Liver (tissue), 8 donors: ENCODE measurements at regions not wholly inside any gene's neighbourhood (a gene's known extent, or its start where the extent isn't known, plus 50 kb on each side); places are given as distances from the start of the nearest gene placed in this dataset.

Experiments used
- DNase-seq: peaks from one replicate; pipeline ENCODE4 v3.0.0-alpha.2; 2017; ENCODE audit warnings: low spot score
- H3K27ac ChIP-seq, 2 donors: one replicate each; pipeline ENCODE4 v1.7.0; 2013; ENCODE audit warnings: inconsistent platforms in 2 of 2, low read length in 2 of 2, control low read depth in 1 of 2, low read depth in 1 of 2, mild to moderate bottlenecking in 1 of 2
- H3K27me3 ChIP-seq, 4 donors: one replicate each; pipeline versions ENCODE4 v1.6.1 to v1.7.0; 2013; ENCODE audit warnings: low read length in 3 of 4, inconsistent platforms in 1 of 4, mild to moderate bottlenecking in 1 of 4, moderate library complexity in 1 of 4; ENCODE audit not compliant: control insufficient read depth in 4 of 4, insufficient read depth in 4 of 4
- H3K36me3 ChIP-seq, 4 donors: one replicate each; pipeline versions ENCODE4 v1.6.1 to v1.7.0; 2013; ENCODE audit warnings: low read length in 3 of 4, mild to moderate bottlenecking in 3 of 4, low read depth in 1 of 4, moderate library complexity in 1 of 4; ENCODE audit not compliant: control insufficient read depth in 4 of 4, insufficient read depth in 3 of 4
- H3K4me1 ChIP-seq, 4 donors: one replicate each; pipeline versions ENCODE4 v1.6.1 to v1.7.0; 2013; ENCODE audit warnings: low read length in 3 of 4, mild to moderate bottlenecking in 3 of 4, moderate library complexity in 1 of 4; ENCODE audit not compliant: control insufficient read depth in 4 of 4, insufficient read depth in 4 of 4
- H3K4me3 ChIP-seq, 3 donors: one replicate each; pipeline versions ENCODE4 v1.6.1 to v1.7.0; 2013; ENCODE audit warnings: low read length in 3 of 3, control low read depth in 1 of 3, low read depth in 1 of 3, mild to moderate bottlenecking in 1 of 3
- H3K9ac ChIP-seq, 2 donors: one replicate each; pipeline ENCODE4 v1.7.0; 2013; ENCODE audit warnings: low read length in 2 of 2, mild to moderate bottlenecking in 2 of 2, moderate library complexity in 2 of 2, control low read depth in 1 of 2, low read depth in 1 of 2
- H3K9me3 ChIP-seq, 4 donors: one replicate each; pipeline versions ENCODE4 v1.6.1 to v1.7.0; 2013; ENCODE audit warnings: low read length in 3 of 4; ENCODE audit not compliant: control insufficient read depth in 4 of 4
- ATF3 ChIP-seq: IDR thresholded peaks from 2 replicates; pipeline ENCODE4 v1.6.1; 2016; ENCODE audit warnings: antibody characterized with exemption
- CTCF ChIP-seq: fragments of 150-350 bp; IDR thresholded peaks from 2 replicates; pipeline ENCODE4 v1.5.1; 2017; ENCODE audit warnings: improper control_type of control experiment, low read depth, low read length; ENCODE audit not compliant: missing input control
- EGR1 ChIP-seq, 2 donors: IDR thresholded peaks; 2 replicates each; pipeline ENCODE4 v1.6.1; 2016 to 2018; ENCODE audit warnings: antibody characterized with exemption in 2 of 2, low read depth in 2 of 2
- FOXA2 ChIP-seq: IDR thresholded peaks from 2 replicates; pipeline ENCODE4 v1.6.1; 2016; ENCODE audit warnings: antibody characterized with exemption
- GABPA ChIP-seq, 2 donors: IDR thresholded peaks in 1 of 2; conservative IDR thresholded peaks in 1 of 2; 2 replicates each; pipeline ENCODE4 v1.6.1; 2016; ENCODE audit warnings: antibody characterized with exemption in 2 of 2, mild to moderate bottlenecking in 1 of 2, moderate library complexity in 1 of 2
- HNF4A ChIP-seq, 2 donors: conservative IDR thresholded peaks; 2 replicates each; pipeline ENCODE4 v1.6.1; 2016; ENCODE audit warnings: antibody characterized with exemption in 2 of 2, mild to moderate bottlenecking in 2 of 2
- HNF4G ChIP-seq: IDR thresholded peaks from 2 replicates; pipeline ENCODE4 v1.6.1; 2016; ENCODE audit warnings: antibody characterized with exemption
- JUND ChIP-seq, 2 donors: IDR thresholded peaks; 2 replicates each; pipeline ENCODE4 v1.6.1; 2016; ENCODE audit warnings: antibody characterized with exemption in 2 of 2
- MAX ChIP-seq: IDR thresholded peaks from 2 replicates; pipeline ENCODE4 v1.6.1; 2016; ENCODE audit warnings: antibody characterized with exemption
- RAD21 ChIP-seq, 2 donors: IDR thresholded peaks; 2 replicates each; pipeline ENCODE4 v1.6.1; 2016; ENCODE audit warnings: antibody characterized with exemption in 2 of 2, mild to moderate bottlenecking in 2 of 2
- REST ChIP-seq: IDR thresholded peaks from 2 replicates; pipeline ENCODE4 v1.6.1; 2016; ENCODE audit warnings: antibody characterized with exemption, mild to moderate bottlenecking
- RXRA ChIP-seq, 2 donors: IDR thresholded peaks; 2 replicates each; pipeline ENCODE4 v1.6.1; 2017 to 2018; ENCODE audit warnings: antibody characterized with exemption in 2 of 2, mild to moderate bottlenecking in 1 of 2
- SP1 ChIP-seq: IDR thresholded peaks from 2 replicates; pipeline ENCODE4 v1.6.1; 2018; ENCODE audit warnings: antibody characterized with exemption, mild to moderate bottlenecking
- TAF1 ChIP-seq: conservative IDR thresholded peaks from 2 replicates; pipeline ENCODE4 v1.6.1; 2016; ENCODE audit warnings: antibody characterized with exemption, mild to moderate bottlenecking
- YY1 ChIP-seq: IDR thresholded peaks from 2 replicates; pipeline ENCODE4 v1.6.1; 2016; ENCODE audit warnings: antibody characterized with exemption, mild to moderate bottlenecking
- ZBTB33 ChIP-seq: IDR thresholded peaks from 2 replicates; pipeline ENCODE4 v1.6.1; 2016; ENCODE audit warnings: antibody characterized with exemption
- WGBS: extraction: QIAGEN DNeasy Blood & Tissue Kit; methylation state at CpG from one replicate; pipeline ENCODE4 v1.1.7; 2013; 5-methylcytosine and 5-hydroxymethylcytosine counted together
- donor health status: healthy.
- donor health status: healthy.
- donor health status: healthy.
- donor health status: healthy.
- donor health status: healthy.

- no peak overlapping the region for H3K27ac ChIP-seq
- 87% methylated on average over 5 of the region's 5 CpGs for WGBS
- H3K9ac ChIP-seq = no peak overlapping the region
- TF ChIP-seq FOXA2 = no peak
- no peak for TF ChIP-seq TAF1
- TF ChIP-seq GABPA (IDR thresholded peaks at IDR 0.05 in 1 of 2, conservative IDR thresholded peaks at IDR 0.05 in 1 of 2) = no peak
- TF ChIP-seq RXRA (IDR thresholded peaks at IDR 0.05) = no peak
- no peak for DNase-seq
- no peaks in the 10 kb centered on the region for H3K27me3 ChIP-seq
- H3K4me1 ChIP-seq = no peaks in the 10 kb centered on the region
- no peaks in the 10 kb centered on the region for H3K9me3 ChIP-seq
- H3K4me3 ChIP-seq = no peak overlapping the region
- H3K36me3 ChIP-seq = no peaks in the 10 kb centered on the region
Observed at GRCh38 chrY:12598783-12599182, 102.2 kb upstream of the USP9Y start.

- H3K9me3 ChIP-seq = no peaks in the 10 kb centered on the region
- H3K36me3 ChIP-seq = no peaks in the 10 kb centered on the region
- H3K4me1 ChIP-seq = no peaks in the 10 kb centered on the region
- no peak for TF ChIP-seq EGR1 (IDR thresholded peaks at IDR 0.05; ENCODE audit: low read depth in 2 of 2)
- no peak for TF ChIP-seq HNF4G
- no peak for TF ChIP-seq REST
- TF ChIP-seq HNF4A (conservative IDR thresholded peaks at IDR 0.05) = peak in 1 of 2 donors; percentile 74
- no peak for TF ChIP-seq SP1
- TF ChIP-seq YY1 = peak; percentile 44
- TF ChIP-seq MAX = no peak
- TF ChIP-seq JUND (IDR thresholded peaks at IDR 0.05) = peak in 1 of 2 donors; percentile 20
- no peak for TF ChIP-seq ATF3
- TF ChIP-seq CTCF = no peak
- peak; percentile 18 for TF ChIP-seq ZBTB33
- no peak for TF ChIP-seq RAD21 (IDR thresholded peaks at IDR 0.05)
- no peak for TF ChIP-seq FOXA2
- peak in 1 of 2 donors; percentile 75 for TF ChIP-seq RXRA (IDR thresholded peaks at IDR 0.05)
- no peak for TF ChIP-seq GABPA (IDR thresholded peaks at IDR 0.05 in 1 of 2, conservative IDR thresholded peaks at IDR 0.05 in 1 of 2)
- no peak overlapping the region for H3K27ac ChIP-seq
- no peak overlapping the region for H3K9ac ChIP-seq
- 37% methylated on average over 2 of the region's 2 CpGs for WGBS
- H3K27me3 ChIP-seq = no peaks in the 10 kb centered on the region
- no peak overlapping the region for H3K4me3 ChIP-seq
- DNase-seq = no peak
Observed at GRCh38 chrY:12605426-12605825, 95.6 kb upstream of the USP9Y start.
